Mesendoderm (in vitro differentiated cells): ENCODE measurements at regions not wholly inside any gene's neighbourhood (a gene's known extent, or its start where the extent isn't known, plus 50 kb on each side); places are given as distances from the start of the nearest gene placed in this dataset.
A peak's percentile ranks its signal among the peaks of the same experiment; 100 is the strongest.

Experiments
- DNase-seq: peaks from one replicate; pipeline ENCODE4 v3.0.0; 2013
- H2AK5ac ChIP-seq: 2 replicates; pipeline ENCODE4 v1.6.1; 2013; ENCODE audit warnings: low read length, inconsistent platforms
- H2BK120ac ChIP-seq: 2 replicates; pipeline ENCODE4 v1.6.1; 2013; ENCODE audit warnings: low read depth, mild to moderate bottlenecking, low read length, moderate library complexity, mixed read lengths
- H2BK15ac ChIP-seq: replicated peaks from 2 replicates; pipeline ENCODE4 v1.6.1; 2013; ENCODE audit warnings: low read depth, mild to moderate bottlenecking, moderate library complexity
- H2BK5ac ChIP-seq: 2 replicates; pipeline ENCODE4 v1.6.1; 2013; ENCODE audit warnings: low read length, inconsistent platforms
- H3K18ac ChIP-seq: 2 replicates; pipeline ENCODE4 v1.6.1; 2013; ENCODE audit warnings: mild to moderate bottlenecking, low read length, mixed read lengths
- H3K23ac ChIP-seq: one replicate; pipeline ENCODE4 v1.6.1; 2013; ENCODE audit warnings: low read length
- H3K27ac ChIP-seq: 2 replicates; pipeline ENCODE4 v1.5.1; 2013; ENCODE audit warnings: low read depth, mild to moderate bottlenecking, inconsistent platforms, low read length, moderate library complexity
- H3K27me3 ChIP-seq: 2 replicates; pipeline ENCODE4 v1.6.1; 2013; ENCODE audit warnings: low read length, control low read depth, mild to moderate bottlenecking, inconsistent platforms; ENCODE audit not compliant: insufficient read depth, poor library complexity
- H3K36me3 ChIP-seq: 2 replicates; pipeline ENCODE4 v1.6.1; 2013; ENCODE audit warnings: low read length, inconsistent platforms; ENCODE audit not compliant: control insufficient read depth, insufficient read depth
- H3K4ac ChIP-seq: one replicate; pipeline ENCODE4 v1.6.1; 2013; ENCODE audit warnings: low read depth, mild to moderate bottlenecking, low read length, moderate library complexity
- H3K4me1 ChIP-seq: 2 replicates; pipeline ENCODE4 v1.6.1; 2013; ENCODE audit warnings: low read depth, low read length, inconsistent platforms; ENCODE audit not compliant: control insufficient read depth
- H3K4me2 ChIP-seq: 2 replicates; pipeline ENCODE4 v1.6.1; 2013; ENCODE audit warnings: low read length
- H3K4me3 ChIP-seq: 2 replicates; pipeline ENCODE4 v1.5.1; 2013; ENCODE audit warnings: mild to moderate bottlenecking, low read length
- H3K56ac ChIP-seq: one replicate; pipeline ENCODE4 v1.6.1; 2013; ENCODE audit warnings: low read length
- H3K79me1 ChIP-seq: 2 replicates; pipeline ENCODE4 v1.6.1; 2013; ENCODE audit warnings: low read length, inconsistent platforms
- H3K79me2 ChIP-seq: 2 replicates; pipeline ENCODE4 v1.6.1; 2013; ENCODE audit warnings: mild to moderate bottlenecking, low read length; ENCODE audit not compliant: control insufficient read depth, insufficient read depth
- H3K9ac ChIP-seq: 2 replicates; pipeline ENCODE4 v1.6.1; 2013; ENCODE audit warnings: low read length, inconsistent platforms
- H4K5ac ChIP-seq: one replicate; pipeline ENCODE4 v1.6.1; 2013; ENCODE audit warnings: low read length
- H4K8ac ChIP-seq: one replicate; pipeline ENCODE4 v1.6.1; 2013; ENCODE audit warnings: low read depth, mild to moderate bottlenecking, control low read depth, low read length, moderate library complexity
- WGBS: extraction: QIAGEN DNeasy Blood & Tissue Kit; methylation state at CpG from one replicate; pipeline ENCODE4 v1.1.7; 2013; ENCODE audit warnings: low lambda C conversion rate, missing lambda C conversion rate; ENCODE audit not compliant: insufficient coverage; ENCODE audit errors: extremely low coverage; 5-methylcytosine and 5-hydroxymethylcytosine counted together

DNA sequence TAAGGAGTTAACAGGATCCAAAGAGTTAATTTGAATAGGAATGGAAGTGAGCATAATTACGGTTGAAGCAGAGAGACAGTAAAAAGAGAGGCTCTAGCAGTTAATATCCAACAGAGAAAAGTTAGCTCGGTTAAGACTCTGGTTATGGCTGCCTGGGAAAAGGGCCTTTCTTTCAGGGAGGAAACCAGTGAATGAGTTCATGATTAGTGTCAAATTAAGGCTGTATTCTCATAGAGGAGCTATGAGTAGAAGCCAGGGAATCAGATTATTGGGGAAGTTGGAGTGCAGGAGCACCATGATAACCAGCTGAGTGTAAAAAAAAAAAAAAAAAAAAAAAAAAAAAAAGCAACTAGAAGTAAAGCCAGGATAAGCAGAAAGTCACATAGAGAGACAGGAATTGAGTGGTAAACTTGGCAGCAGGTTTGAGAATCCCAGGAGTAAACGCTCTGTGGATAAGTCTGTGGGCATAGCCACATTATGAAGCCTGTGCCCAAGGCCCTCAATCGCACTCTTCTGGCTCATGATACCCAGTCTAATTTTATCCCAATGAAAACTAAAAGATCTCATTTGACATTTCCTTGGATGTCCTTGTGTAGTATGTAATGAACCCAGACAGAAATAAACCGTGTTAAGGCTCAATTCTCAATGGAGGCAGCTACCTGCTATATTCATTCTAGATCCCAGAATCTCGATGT lies 372.6 kb upstream of the MPDZ start:
- Histone ChIP-seq H2BK15ac (no peak overlapping the region), H3K79me1 (no peaks in the 10 kb centered on the region), H2BK5ac (no peak overlapping the region), H3K4me2 (no peak overlapping the region), H3K79me2 (no peaks in the 10 kb centered on the region), H3K4me1 (no peaks in the 10 kb centered on the region), H2BK120ac (no peak overlapping the region), H3K9ac (no peak overlapping the region), H2AK5ac (no peak overlapping the region), H3K4me3 (no peak overlapping the region), H3K27ac (no peak overlapping the region), H3K18ac (no peak overlapping the region), H3K56ac (no peak overlapping the region), H3K27me3 (no peaks in the 10 kb centered on the region), H4K5ac (no peak overlapping the region), H3K23ac (no peak overlapping the region), H4K8ac (no peak overlapping the region), H3K36me3 (no peaks in the 10 kb centered on the region), H3K4ac (no peak overlapping the region)
- WGBS = no CpG with 5 or more reads among the region's 6 CpGs
- no peak for DNase-seq

DNA sequence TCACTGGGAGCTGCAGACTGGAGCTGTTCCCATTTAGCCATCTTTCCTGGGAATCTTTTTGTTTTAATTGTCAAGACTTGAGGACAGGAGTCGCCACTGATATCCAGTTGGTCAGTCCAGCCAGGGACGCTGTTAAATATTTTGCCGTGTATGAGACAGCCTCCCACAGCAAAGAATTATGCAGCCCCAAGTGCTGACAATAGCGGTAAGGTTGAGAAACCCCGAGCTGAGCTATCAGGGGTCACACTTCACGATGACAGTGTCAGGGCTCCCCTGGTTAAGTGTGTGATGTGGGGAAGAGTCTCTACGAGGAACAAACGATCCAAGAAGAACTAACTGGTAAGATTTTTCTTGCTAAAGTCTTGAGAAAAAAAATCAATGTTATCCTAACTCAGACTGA lies 372.0 kb upstream of the MPDZ start:
- Histone ChIP-seq H3K56ac (no peak overlapping the region), H3K4me2 (no peak overlapping the region), H2BK15ac (no peak overlapping the region), H3K79me1 (no peaks in the 10 kb centered on the region), H2AK5ac (no peak overlapping the region), H3K27me3 (no peaks in the 10 kb centered on the region), H3K27ac (no peak overlapping the region), H2BK120ac (no peak overlapping the region), H3K18ac (no peak overlapping the region), H3K9ac (no peak overlapping the region), H3K79me2 (no peaks in the 10 kb centered on the region), H4K8ac (no peak overlapping the region), H3K4me1 (no peaks in the 10 kb centered on the region), H3K4me3 (no peak overlapping the region), H2BK5ac (no peak overlapping the region), H3K4ac (no peak overlapping the region), H4K5ac (no peak overlapping the region), H3K23ac (no peak overlapping the region), H3K36me3 (no peaks in the 10 kb centered on the region)
- DNase-seq = no peak
- WGBS = no CpG with 5 or more reads among the region's 8 CpGs

DNA sequence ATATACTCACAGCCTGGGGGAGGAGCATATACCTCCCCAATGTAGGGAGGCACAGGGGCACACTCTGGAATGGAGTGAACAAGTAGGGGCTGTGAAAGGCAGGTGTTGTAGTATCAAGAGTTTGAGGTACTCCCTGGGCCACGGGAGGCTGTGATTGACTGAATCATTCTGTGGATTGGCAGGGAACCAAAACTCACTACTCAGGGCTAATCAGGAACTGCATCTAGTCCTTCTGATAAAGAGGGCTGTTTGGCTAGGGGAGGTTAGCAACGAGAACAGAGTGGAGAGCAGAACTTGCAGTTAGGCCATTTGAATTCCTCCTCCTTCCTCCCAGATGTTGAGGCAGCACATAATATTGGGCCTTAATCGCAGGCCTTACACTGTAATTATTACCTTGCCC lies 369.2 kb upstream of the MPDZ start:
- no peak overlapping the region for H3K18ac ChIP-seq
- no CpG with 5 or more reads among the region's 3 CpGs for WGBS
- H2AK5ac ChIP-seq = no peak overlapping the region

DNA sequence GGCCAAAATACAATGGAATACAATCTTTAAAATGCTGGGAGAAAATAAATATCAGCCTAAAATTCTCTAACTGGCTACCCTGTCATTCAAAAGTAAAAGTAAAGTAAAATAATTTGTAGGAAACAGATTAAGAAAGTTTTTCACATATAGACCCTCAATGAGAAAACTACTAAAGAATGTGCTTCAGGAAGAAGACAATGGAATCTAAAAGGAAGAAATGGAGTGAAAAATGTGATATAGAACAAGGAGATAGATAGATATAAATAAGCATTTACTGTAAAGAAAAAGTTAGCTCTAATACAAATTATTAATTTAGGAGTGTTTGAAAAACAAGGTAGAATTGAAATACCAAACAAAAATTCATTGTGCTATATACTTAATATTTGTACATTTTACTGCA lies 368.6 kb upstream of the MPDZ start:
- H3K4ac ChIP-seq = no peak overlapping the region
- no peaks in the 10 kb centered on the region for H3K27me3 ChIP-seq
- no peak overlapping the region for H2AK5ac ChIP-seq
- no peak overlapping the region for H3K18ac ChIP-seq
- H2BK120ac ChIP-seq = no peak overlapping the region
- no peaks in the 10 kb centered on the region for H3K4me1 ChIP-seq
- H3K9ac ChIP-seq = no peak overlapping the region
- DNase-seq = no peak
- H3K56ac ChIP-seq = no peak overlapping the region
- no peak overlapping the region for H3K27ac ChIP-seq
- no peak overlapping the region for H3K23ac ChIP-seq
- H3K79me1 ChIP-seq = no peaks in the 10 kb centered on the region
- no peak overlapping the region for H3K4me2 ChIP-seq
- H2BK5ac ChIP-seq = no peak overlapping the region
- no peak overlapping the region for H4K5ac ChIP-seq
- no peaks in the 10 kb centered on the region for H3K36me3 ChIP-seq
- no peaks in the 10 kb centered on the region for H3K79me2 ChIP-seq
- no peak overlapping the region for H2BK15ac ChIP-seq
- no peak overlapping the region for H3K4me3 ChIP-seq
- no peak overlapping the region for H4K8ac ChIP-seq

More for the DNA sequence above, 369.2 kb upstream of the MPDZ start:
- H3K79me2 ChIP-seq = no peaks in the 10 kb centered on the region
- no peak overlapping the region for H2BK120ac ChIP-seq
- H3K4me2 ChIP-seq = no peak overlapping the region
- H4K8ac ChIP-seq = no peak overlapping the region
- no peaks in the 10 kb centered on the region for H3K79me1 ChIP-seq
- H3K4me1 ChIP-seq = no peaks in the 10 kb centered on the region
- H3K23ac ChIP-seq = no peak overlapping the region
- no peak overlapping the region for H2BK5ac ChIP-seq
- H3K36me3 ChIP-seq = no peaks in the 10 kb centered on the region
- no peak overlapping the region for H3K4me3 ChIP-seq
- DNase-seq = peak; percentile 6
- no peak overlapping the region for H2BK15ac ChIP-seq
- H3K56ac ChIP-seq = no peak overlapping the region
- H3K4ac ChIP-seq = no peak overlapping the region
- no peak overlapping the region for H4K5ac ChIP-seq
- H3K27ac ChIP-seq = no peak overlapping the region
- no peaks in the 10 kb centered on the region for H3K27me3 ChIP-seq
- H3K9ac ChIP-seq = no peak overlapping the region

DNA sequence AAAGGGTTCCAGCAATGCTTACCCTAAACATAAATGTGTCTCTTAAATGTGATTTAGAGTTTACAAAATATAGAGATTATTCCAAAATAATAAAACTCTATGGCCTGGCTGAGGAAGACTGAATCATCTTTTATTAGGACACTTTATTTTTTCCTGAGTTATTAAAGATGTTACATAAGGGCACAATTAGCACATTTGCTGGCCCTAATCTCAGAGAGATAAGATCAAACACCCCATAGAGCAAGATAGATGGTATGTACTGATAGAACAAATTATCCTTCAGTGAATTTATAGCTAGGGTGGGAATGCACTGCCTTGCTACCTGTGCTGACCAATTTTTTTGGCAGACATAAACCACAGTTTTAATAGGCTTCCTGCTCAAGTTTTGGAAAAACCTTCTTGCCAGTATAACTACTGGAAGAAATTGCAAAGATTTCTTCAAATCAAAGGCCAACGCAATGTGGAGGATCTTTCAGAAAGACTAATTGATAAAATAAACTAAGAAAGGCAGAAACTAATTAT lies 367.1 kb upstream of the MPDZ start:
- Histone ChIP-seq H3K4me3 (no peak overlapping the region), H2BK5ac (no peak overlapping the region), H3K4me2 (no peak overlapping the region), H3K79me2 (no peaks in the 10 kb centered on the region), H2AK5ac (no peak overlapping the region), H3K56ac (no peak overlapping the region), H3K36me3 (no peaks in the 10 kb centered on the region), H2BK15ac (no peak overlapping the region), H3K9ac (no peak overlapping the region), H3K4ac (no peak overlapping the region), H3K79me1 (no peaks in the 10 kb centered on the region), H4K5ac (no peak overlapping the region), H2BK120ac (no peak overlapping the region), H3K27me3 (no peaks in the 10 kb centered on the region), H3K27ac (no peak overlapping the region), H3K18ac (no peak overlapping the region), H3K23ac (no peak overlapping the region), H4K8ac (no peak overlapping the region), H3K4me1 (no peaks in the 10 kb centered on the region)
- no CpG with 5 or more reads among the region's 1 CpG for WGBS
- peak; percentile 33 for DNase-seq

DNA sequence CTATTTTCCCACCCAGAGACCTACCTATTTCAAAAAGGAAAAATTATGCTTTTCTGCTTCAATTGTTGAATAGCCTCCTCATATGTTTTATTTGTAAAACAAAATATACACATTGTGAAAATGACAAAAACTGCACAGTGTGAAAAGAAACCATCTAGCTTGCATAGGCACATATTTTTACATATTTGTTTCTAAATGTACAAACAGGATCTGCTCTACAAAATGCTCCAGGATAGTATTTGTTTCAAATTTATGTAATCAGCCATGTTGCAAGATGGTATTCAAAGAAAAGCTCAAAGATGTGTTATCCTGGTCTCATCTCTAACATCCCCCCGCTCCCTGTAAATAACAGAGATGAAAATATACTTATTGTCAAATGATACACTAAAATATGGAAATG lies 366.1 kb upstream of the MPDZ start:
- no peak overlapping the region for H2BK120ac ChIP-seq
- no peaks in the 10 kb centered on the region for H3K79me1 ChIP-seq
- no peak overlapping the region for H4K5ac ChIP-seq
- no peak overlapping the region for H3K27ac ChIP-seq
- DNase-seq = no peak
- no peak overlapping the region for H3K23ac ChIP-seq
- H2BK15ac ChIP-seq = no peak overlapping the region
- no peak overlapping the region for H4K8ac ChIP-seq
- H3K36me3 ChIP-seq = no peaks in the 10 kb centered on the region
- no peak overlapping the region for H3K4me3 ChIP-seq
- no peaks in the 10 kb centered on the region for H3K79me2 ChIP-seq
- H3K9ac ChIP-seq = no peak overlapping the region
- no peak overlapping the region for H3K4me2 ChIP-seq
- no peak overlapping the region for H2BK5ac ChIP-seq
- no peaks in the 10 kb centered on the region for H3K4me1 ChIP-seq
- no peak overlapping the region for H3K4ac ChIP-seq
- H3K27me3 ChIP-seq = no peaks in the 10 kb centered on the region
- H3K18ac ChIP-seq = no peak overlapping the region
- H3K56ac ChIP-seq = no peak overlapping the region
- H2AK5ac ChIP-seq = no peak overlapping the region
- WGBS = no CpG with 5 or more reads among the region's 1 CpG
